OCI-LY3 (cell line): ENCODE measurements at regions not wholly inside any gene's neighbourhood (a gene's known extent, or its start where the extent isn't known, plus 50 kb on each side); places are given as distances from the start of the nearest gene placed in this dataset.

Source experiments
- CTCF ChIP-seq: fragments of 200-600, 300-600 bp; sonication (generic); IDR thresholded peaks from 2 replicates; pipeline ENCODE4 v1.5.1; 2014; ENCODE audit warnings: antibody characterized with exemption, low read length, low read depth
- EZH2phosphoT487 ChIP-seq: fragments of 200-600 bp; shearing (Covaris generic); IDR thresholded peaks from 2 replicates; pipeline ENCODE4 v1.6.1; 2018; ENCODE audit warnings: antibody characterized with exemption, mixed run types, low read depth

DNA sequence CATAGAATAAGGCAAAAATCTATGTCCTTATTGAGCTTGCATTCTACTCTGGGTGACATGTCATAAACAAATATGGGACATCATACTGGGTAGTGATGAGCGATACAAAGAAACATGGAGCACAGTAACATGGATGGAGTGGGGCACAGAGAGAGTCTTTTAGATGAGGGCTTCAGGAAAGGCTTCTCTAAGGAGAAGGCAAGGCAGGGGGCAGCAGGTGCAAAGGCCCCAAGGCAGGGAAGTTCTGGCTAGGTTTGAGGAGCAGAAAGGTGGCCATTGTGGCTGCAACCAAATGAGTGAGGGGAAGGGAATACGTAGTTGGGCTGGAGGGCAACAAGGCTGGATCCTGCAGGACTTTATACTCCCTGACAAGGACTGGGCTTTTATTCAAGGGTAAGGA lies 211.4 kb downstream of the HERPUD2 start:
- no peak for TF ChIP-seq CTCF
- TF ChIP-seq EZH2phosphoT487, result no peak
